ENCODE measurements at regions not wholly inside any gene's neighbourhood (a gene's known extent, or its start where the extent isn't known, plus 50 kb on each side); places are given as distances from the start of the nearest gene placed in this dataset.

DNA sequence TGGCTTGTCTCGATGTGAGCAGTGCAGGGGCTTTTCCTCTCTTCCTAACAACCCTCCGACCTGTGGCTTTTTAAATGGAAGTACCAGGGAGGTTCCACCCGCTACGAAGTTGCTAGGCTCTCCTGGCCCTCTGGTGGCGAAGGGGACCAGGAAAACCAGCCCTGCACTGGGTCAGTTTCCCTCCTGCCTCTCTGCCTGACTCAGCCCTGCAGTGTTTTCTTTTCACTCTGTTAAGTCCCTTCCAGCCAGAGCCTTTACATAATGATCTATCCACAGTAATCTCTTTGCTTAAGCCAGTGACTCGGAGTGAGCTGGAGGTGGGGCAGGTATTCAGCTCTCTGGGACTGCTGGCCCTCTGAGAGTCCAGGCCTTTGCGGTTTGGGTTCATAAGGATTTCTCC is 331.3 kb upstream of the EEF2KMT start:
- TF ChIP-seq, protein P1, sequence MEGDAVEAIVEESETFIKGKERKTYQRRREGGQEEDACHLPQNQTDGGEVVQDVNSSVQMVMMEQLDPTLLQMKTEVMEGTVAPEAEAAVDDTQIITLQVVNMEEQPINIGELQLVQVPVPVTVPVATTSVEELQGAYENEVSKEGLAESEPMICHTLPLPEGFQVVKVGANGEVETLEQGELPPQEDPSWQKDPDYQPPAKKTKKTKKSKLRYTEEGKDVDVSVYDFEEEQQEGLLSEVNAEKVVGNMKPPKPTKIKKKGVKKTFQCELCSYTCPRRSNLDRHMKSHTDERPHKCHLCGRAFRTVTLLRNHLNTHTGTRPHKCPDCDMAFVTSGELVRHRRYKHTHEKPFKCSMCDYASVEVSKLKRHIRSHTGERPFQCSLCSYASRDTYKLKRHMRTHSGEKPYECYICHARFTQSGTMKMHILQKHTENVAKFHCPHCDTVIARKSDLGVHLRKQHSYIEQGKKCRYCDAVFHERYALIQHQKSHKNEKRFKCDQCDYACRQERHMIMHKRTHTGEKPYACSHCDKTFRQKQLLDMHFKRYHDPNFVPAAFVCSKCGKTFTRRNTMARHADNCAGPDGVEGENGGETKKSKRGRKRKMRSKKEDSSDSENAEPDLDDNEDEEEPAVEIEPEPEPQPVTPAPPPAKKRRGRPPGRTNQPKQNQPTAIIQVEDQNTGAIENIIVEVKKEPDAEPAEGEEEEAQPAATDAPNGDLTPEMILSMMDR (IDR thresholded peaks at IDR 0.05; ENCODE audit: low read depth, low read length) = no peak
- TF ChIP-seq EZH2phosphoT487 (IDR thresholded peaks at IDR 0.05; ENCODE audit: low read depth) = no peak
